GM21526 (cell line): ENCODE measurements at regions not wholly inside any gene's neighbourhood (a gene's known extent, or its start where the extent isn't known, plus 50 kb on each side); places are given as distances from the start of the nearest gene placed in this dataset.
"Not testable (repeated sequence)": the region's sequence is repeated elsewhere in the genome, so short reads cannot be mapped to it uniquely, and the experiment has no call there.

Experiments used
- ATAC-seq: cut with Tn5 transposase; IDR thresholded peaks from one replicate; pipeline ENCODE4 v1.9.1; 2021; ENCODE audit warnings: moderate library complexity; ENCODE audit not compliant: unreplicated experiment, low FRiP score

GRCh38 chr10:55786461-55787050, 574.5 kb downstream of the ZWINT start:
- no peak for ATAC-seq

- ATAC-seq: no peak
Observed at GRCh38 chr10:55782181-55782580, 578.9 kb downstream of the ZWINT start.

DNA sequence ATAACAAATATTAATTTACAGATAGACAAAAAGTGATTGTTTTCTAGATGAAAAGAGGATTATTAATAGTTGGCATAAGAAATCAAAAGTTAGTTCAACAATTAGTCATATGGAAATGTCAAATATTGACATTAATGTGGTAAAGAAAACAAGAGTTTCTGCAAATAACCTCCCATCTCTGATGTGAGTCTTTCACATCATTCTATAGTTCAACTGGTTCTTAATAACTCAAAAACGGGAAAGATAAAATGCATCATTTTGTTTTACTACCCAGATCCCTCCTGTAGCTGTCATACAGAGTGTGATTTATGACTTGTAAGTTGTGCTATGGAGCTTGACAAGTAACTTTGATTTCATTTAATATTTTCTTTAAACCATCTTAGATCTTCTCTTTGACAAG, 594.8 kb downstream of the ZWINT start:
- ATAC-seq: no peak

GRCh38 chr10:55750458-55750857, 610.6 kb downstream of the ZWINT start:
- no peak for ATAC-seq

GRCh38 chr10:55747244-55747643, 613.8 kb downstream of the ZWINT start:
- ATAC-seq: no peak

GRCh38 chr10:55746002-55746401, 615.1 kb downstream of the ZWINT start:
- no peak for ATAC-seq

- ATAC-seq: no peak
Observed at GRCh38 chr10:55742487-55742886, 618.6 kb downstream of the ZWINT start.

- ATAC-seq: peak; percentile 53
Observed at GRCh38 chr10:55740767-55741166, 620.3 kb downstream of the ZWINT start.

GRCh38 chr10:55740110-55740509, 620.9 kb downstream of the ZWINT start:
- ATAC-seq: no peak

DNA sequence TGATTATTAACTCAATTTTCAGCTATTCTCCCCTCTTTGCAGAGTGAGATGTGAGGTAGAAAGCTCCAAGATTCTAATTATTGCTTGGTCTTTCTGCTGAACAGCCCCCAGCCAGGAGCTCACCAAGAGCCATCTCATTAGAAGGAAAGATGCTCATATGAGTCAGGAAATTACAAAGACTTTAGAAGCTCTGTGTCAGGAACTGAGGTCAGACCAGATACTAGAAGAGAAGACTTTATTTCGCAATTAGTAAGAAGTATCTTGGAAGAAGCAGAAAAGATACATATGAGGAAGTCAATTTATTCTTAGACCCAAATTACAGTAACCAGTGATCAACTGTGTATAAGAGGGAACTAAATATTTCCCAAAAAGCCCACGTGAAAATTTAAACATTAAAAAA, 626.9 kb downstream of the ZWINT start:
- no peak for ATAC-seq

- ATAC-seq: no peak
Observed at GRCh38 chr10:55704950-55705349, 656.1 kb downstream of the ZWINT start.

- ATAC-seq: no peak
Observed at GRCh38 chr10:55668326-55668922, 692.6 kb downstream of the ZWINT start.

DNA sequence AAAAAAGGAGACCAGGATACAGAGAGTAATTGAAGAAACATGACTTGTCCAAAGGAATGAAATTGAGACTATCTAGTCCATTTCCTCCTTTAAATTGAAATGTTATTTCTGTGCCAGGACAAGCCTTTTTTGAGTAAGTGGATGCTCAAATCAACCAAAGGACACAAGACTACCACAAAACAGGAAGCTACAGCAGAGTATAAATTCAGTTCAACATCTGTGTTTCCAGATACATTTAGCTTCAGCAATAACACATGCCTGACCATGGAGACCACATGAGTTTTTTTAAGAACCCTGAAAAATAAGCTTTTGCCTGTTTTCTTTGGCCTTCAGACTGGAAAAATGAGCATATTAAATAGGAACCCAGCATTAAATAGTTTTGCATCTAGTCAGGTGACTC, 707.5 kb downstream of the ZWINT start:
- no peak for ATAC-seq

GRCh38 chr10:55641601-55642000, 719.5 kb downstream of the ZWINT start:
- ATAC-seq: no peak

DNA sequence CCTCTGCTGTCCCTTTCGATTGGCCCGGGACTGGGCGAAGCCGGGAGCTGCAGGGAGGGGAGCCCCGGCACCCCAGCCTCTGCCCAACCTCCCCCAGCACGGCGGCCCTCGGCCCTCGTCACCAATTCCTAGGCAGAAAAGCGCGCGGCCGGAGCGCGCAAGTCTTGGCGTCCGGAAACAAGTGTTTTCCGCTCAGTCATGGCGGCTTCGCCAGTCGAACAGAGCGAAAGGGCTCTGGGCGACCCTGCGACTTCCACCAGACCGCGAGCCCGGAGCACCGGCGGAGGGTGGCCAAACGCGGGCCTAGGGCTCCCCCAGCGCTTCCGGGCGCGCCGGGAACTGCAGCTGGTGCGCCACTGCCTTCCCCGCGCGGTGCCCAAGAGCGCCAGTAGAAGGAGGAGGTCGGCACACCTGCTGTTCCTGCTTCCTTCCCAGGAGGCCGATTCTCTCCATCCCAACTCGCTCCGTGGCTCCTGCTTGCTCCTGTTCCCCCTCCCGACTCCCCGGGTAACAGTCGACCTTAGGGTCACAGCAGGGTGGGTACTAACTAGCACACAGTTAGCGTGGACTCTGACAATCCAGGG, 729.9 kb downstream of the ZWINT start:
- peak; percentile 96 for ATAC-seq

GRCh38 chr10:55630491-55631056, 730.5 kb downstream of the ZWINT start:
- no peak for ATAC-seq

- ATAC-seq: no peak
Observed at GRCh38 chr10:55629793-55630490, 731.1 kb downstream of the ZWINT start.

DNA sequence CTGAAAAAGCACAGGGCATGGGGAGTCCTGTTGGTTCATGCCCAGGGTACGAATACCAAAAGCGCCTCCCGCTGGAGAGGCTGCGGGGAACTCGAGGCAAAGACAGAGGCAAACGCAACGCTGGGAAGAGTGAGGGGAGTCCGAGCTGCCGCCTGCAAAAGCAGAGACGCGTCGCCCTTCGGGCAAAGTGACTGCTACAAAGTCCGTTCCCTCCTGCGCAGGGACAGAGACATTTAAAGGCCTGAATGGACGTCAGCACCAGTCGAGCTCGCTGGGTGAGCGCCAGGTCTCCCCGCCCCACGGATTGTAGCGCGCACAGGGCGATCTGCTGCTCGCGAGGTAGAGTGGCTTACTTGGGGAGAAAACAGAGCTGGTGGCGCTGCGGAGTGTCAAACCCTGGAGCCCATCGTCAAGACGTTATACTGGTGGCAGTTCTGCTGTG, 732.8 kb downstream of the ZWINT start:
- no peak for ATAC-seq

DNA sequence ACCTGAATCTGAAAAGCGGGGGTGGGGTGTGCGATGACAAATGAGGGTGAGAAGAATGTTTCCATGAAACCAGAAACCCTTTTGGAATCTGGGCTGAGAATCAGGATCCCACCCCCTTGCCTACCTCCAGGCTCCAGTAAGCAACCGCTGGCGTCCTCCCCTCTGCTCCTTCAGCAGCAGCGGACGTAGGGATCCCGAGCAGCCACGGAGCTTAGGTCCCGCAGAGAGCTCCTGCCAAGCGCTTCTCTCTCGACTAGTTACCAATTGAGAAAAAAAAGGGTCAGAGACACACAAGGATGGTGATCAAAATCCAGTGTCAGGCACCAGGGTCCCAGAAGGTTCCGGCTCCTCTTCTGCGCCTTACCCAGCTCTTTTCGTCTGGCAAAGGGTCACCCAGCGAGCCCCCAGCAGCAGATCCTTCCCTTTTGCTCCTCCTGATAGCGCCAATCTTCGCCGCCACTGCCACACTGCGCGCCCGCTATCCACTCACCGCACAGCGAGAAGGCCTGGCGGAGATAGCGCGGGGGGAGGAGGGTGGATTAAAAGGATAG, 733.5 kb downstream of the ZWINT start:
- no peak for ATAC-seq

DNA sequence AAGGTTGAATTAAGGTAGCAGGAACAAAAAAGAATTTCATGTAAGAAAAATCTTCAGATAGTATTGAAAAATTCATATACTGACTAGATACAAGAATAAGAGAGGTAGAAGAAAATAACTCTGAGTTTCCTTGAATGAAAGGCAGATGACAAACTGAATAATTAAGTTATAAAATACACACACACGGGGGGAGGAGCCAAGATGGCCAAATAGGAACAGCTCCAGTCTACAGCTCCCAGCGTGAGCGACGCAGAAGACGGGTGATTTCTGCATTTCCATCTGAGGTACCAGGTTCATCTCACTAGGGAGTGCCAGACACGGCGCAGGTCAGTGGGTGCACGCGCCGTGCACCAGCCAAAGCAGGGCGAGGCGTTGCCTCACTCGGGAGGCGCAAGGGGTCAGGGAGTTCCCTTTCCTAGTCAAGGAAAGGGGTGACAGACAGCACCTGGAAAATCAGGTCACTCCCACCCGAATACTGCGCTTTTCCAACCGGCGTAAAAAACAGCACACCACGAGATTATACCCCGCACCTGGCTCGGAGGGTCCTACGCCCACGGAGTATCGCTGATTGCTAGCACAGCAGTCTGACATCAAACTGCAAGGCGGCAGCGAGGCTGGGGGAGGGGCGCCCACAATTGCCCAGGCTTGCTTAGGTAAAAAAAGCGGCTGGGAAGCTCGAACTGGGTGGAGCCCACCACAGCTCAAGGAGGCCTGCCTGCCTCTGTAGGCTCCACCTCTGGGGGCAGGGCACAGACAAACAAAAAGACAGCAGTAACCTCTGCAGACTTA, 759.2 kb downstream of the ZWINT start:
- not testable (repeated sequence) for ATAC-seq
